Activated CD8-positive, alpha-beta memory T cell treated with anti-CD3 and anti-CD28 coated beads, Interleukin-2, amount 50 U/mL, for 1 hour (primary cell): ENCODE measurements at regions not wholly inside any gene's neighbourhood (a gene's known extent, or its start where the extent isn't known, plus 50 kb on each side); places are given as distances from the start of the nearest gene placed in this dataset.
"Not testable (repeated sequence)": the region's sequence is repeated elsewhere in the genome, so short reads cannot be mapped to it uniquely, and the experiment has no call there.

Source experiments
- DNase-seq: peaks from one replicate; pipeline ENCODE4 v3.0.0-alpha.2; 2020; ENCODE audit errors: extremely low read depth

- no peak for DNase-seq
Observed at GRCh38 chr3:66629150-66629981, 128.5 kb upstream of the LRIG1 start.

GRCh38 chr3:66629982-66630368 lies 129.2 kb upstream of the LRIG1 start:
- DNase-seq: no peak

GRCh38 chr3:66633402-66634381 lies 132.9 kb upstream of the LRIG1 start:
- DNase-seq: no peak

- DNase-seq: no peak
Observed at GRCh38 chr3:66638717-66639116, 137.9 kb upstream of the LRIG1 start.

DNA sequence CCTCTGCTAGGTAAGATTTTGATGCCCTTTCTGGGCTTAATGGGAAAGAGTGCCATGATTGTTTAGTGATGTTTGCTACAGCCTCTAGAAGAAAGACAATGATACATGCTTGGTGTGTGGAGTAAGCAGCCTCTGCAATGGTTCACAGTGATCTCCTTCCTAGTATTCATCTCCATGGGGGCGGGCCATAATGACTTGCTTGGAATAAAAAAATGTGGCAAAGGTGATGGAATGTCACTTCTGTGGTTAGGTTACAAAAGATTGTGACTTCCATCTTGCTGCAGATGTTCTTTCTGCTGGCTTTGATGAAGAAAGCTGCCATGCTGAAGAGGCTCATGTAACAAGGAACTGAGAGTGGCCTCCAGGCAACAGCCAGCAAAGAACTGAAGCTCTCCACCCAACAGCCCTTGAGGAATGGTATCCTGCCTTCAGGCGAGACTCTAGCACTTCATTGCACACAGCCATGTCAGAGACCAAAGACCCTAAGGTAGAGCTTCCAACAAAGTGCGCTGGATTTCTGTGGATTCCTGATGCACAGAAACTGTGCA lies 139.1 kb upstream of the LRIG1 start:
- no peak for DNase-seq

- DNase-seq: no peak
Observed at GRCh38 chr3:66642019-66642418, 141.2 kb upstream of the LRIG1 start.

GRCh38 chr3:66642484-66642883 lies 141.7 kb upstream of the LRIG1 start:
- no peak for DNase-seq

DNA sequence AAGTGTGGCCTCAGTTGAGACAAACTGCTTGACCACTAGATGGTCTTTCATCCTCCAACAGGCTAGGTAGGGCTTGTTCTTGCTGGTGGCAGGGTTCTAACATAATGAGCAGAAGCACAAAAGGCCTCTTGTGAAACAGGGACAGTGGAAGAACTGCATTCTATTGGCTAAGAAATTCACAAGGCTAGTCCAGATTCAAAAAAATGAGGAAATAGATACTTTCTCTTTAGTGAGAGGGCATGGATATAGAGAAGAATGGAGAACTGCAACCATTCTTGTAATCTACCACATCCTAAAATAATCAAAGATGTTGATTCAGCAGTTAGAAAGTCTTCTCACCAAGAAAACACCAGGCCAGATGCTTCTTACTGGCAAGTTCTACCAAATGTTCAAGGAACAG lies 143.7 kb upstream of the LRIG1 start:
- DNase-seq: no peak

DNA sequence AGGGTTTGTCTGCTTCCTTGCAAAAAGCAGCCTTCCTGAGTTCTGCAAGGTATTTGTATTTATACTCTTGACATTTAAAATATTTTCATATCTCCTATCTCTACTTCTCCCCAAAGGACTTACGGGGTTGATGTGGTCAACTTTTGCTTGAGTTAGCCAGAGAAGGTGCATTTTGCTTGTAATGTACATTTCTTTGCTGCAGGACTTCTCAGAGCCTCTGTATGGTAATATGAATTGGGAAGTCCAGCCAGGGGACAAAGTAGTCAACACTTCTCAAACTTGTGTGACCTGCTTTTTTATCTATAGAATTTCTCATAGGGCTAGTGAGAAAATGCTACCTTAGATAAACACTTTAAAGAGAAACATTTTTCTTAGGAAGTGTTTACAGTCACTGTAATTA lies 148.2 kb upstream of the LRIG1 start:
- no peak for DNase-seq

DNA sequence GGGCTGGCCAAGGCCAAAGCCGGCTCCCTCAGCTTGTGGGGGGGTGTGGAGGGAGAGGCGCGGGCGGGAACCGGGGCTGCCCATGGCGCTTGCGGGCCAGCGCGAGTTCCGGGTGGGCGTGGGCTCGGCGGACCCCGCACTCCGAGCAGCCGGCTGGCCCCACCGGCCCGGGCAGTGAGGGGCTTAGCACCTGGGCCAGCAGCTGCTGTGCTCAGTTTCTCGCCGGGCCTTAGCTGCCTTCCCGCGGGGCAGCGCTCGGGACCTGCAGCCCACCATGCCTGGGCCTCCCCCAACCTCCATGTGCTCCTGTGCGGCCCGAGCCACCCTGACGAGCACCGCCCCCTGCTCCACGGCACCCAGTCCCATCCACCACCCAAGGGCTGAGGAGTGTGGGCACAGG lies 150.7 kb upstream of the LRIG1 start:
- DNase-seq: not testable (repeated sequence)

DNA sequence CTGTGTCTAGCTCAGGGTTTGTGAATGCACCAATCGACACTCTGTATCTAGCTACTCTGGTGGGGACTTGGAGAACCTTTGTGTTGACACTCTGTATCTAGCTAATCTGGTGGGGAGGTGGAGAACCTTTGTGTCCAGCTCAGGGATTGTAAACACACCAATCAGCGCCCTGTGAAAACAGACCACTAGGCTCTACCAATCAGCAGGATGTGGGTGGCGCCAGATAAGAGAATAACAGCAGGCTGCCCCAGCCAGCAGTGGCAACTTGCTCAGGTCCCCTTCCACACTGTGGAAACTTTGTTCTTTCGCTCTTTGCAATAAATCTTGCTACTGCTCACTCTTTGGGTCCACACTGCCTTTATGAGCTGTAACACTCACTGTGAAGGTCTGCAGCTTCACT lies 151.3 kb upstream of the LRIG1 start:
- not testable (repeated sequence) for DNase-seq

DNA sequence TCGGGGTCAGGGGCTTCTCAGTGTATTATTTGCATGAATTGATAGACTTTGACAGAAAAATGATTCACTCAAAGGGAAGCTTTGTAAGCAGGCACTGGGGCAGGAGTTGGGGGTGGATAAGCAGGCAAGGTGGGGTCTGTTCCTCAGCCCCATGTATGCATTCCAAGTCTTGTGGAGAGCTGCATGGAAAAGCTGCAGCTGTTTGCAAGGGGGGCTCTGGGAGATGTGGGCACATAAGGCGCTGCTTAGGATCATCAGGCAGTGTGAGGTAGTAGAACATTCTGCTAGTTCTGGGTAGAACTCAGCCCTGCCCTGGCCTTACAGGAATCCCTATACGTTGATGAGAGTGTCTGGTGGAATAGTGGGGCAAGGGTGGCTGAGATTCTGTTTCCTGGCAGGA lies 154.2 kb upstream of the LRIG1 start:
- DNase-seq: no peak

GRCh38 chr3:66655671-66656070 lies 154.8 kb upstream of the LRIG1 start:
- no peak for DNase-seq

GRCh38 chr3:66656609-66657008 lies 155.8 kb upstream of the LRIG1 start:
- DNase-seq: no peak

- no peak for DNase-seq
Observed at GRCh38 chr3:66659056-66659455, 158.2 kb upstream of the LRIG1 start.

DNA sequence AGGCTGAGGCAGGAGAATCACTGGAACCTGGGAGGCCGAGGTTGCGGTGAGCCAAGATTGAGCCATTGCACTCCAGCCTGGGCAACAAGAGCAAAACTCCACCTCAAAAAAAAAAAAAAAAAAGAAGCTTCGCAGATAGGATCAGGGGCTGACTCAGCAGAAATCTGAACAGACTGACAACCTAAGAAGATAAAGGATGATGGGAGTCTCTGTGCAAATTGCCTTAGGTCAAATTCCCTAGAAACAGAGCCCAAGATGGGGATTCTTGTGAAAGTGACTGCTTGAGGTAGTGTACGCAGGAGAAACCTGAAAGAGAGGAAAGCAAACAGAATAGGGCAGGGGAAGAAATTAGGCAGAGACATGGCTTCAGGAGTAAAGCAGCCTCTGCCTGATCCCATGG lies 160.8 kb upstream of the LRIG1 start:
- no peak for DNase-seq

DNA sequence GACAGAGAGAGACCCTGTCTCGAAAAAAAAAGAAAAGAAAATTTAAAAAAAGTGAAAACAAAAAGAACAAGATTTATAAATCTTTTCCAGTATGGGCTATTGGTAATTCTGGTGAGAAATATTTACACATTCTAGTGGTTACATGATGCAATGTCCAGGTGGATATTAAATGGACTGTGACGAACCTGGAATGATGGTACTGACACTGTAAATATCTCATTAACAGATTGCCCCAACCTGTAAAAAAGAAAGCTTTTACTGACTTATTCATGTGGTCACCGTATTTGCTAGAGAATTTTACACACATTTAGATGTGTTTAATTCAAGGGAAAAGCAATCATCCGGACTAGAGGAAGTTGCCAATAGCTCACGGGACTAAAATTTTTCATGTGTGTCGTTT lies 162.1 kb upstream of the LRIG1 start:
- DNase-seq: no peak

GRCh38 chr3:66665021-66665695 lies 164.3 kb upstream of the LRIG1 start:
- DNase-seq: no peak

GRCh38 chr3:66666362-66666761 lies 165.5 kb upstream of the LRIG1 start:
- no peak for DNase-seq

- DNase-seq: no peak
Observed at GRCh38 chr3:66667263-66667662, 166.4 kb upstream of the LRIG1 start.

DNA sequence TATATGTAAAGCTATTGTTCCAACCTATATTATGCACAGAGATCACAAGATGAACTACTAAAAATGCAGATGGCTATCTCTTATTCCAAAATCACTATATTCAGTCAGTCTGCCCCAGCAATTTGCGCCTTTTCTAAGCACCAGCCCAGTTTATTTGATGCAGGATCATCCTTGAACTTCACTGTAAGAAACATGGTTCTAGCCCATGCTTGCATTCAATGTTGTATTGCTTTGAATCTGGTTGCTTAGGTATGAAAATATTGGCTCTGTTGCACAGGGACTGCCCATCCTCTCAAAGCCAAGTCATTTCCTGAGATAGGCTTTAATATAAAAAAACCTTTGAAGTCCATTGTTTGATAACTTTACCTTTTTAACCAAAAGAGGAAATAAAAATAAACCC lies 170.5 kb upstream of the LRIG1 start:
- DNase-seq: no peak

- DNase-seq: no peak
Observed at GRCh38 chr3:66672830-66673229, 172.0 kb upstream of the LRIG1 start.
